Mucosa of rectum (tissue), 2 donors: ENCODE measurements at regions not wholly inside any gene's neighbourhood (a gene's known extent, or its start where the extent isn't known, plus 50 kb on each side); places are given as distances from the start of the nearest gene placed in this dataset.

ENCODE experiments used
- H3K27ac ChIP-seq, 2 donors: one replicate each; pipeline ENCODE4 v1.7.0; 2013; ENCODE audit warnings: inconsistent platforms in 2 of 2, low read depth in 2 of 2, low read length in 2 of 2
- H3K27me3 ChIP-seq, 2 donors: one replicate each; pipeline ENCODE4 v1.7.0; 2013; ENCODE audit warnings: low read length in 2 of 2; ENCODE audit not compliant: control insufficient read depth in 2 of 2, insufficient read depth in 2 of 2
- H3K36me3 ChIP-seq, 2 donors: one replicate each; pipeline ENCODE4 v1.7.0; 2013; ENCODE audit warnings: low read length in 2 of 2; ENCODE audit not compliant: control insufficient read depth in 2 of 2, insufficient read depth in 2 of 2
- H3K4me1 ChIP-seq, 2 donors: one replicate each; pipeline ENCODE4 v1.7.0; 2013; ENCODE audit warnings: low read length in 2 of 2, mild to moderate bottlenecking in 1 of 2; ENCODE audit not compliant: control insufficient read depth in 2 of 2, insufficient read depth in 2 of 2
- H3K4me3 ChIP-seq, 2 donors: one replicate each; pipeline ENCODE4 v1.7.0; 2013; ENCODE audit warnings: low read length in 2 of 2
- H3K9ac ChIP-seq, 2 donors: one replicate each; pipeline ENCODE4 v1.7.0; 2013; ENCODE audit warnings: low read length in 2 of 2, low read depth in 1 of 2, mild to moderate bottlenecking in 1 of 2
- H3K9me3 ChIP-seq, 2 donors: one replicate each; pipeline ENCODE4 v1.7.0; 2013; ENCODE audit warnings: low read length in 2 of 2; ENCODE audit not compliant: control insufficient read depth in 2 of 2
- donor health status: healthy.
- donor health status: Normal muscosa, but diverticular disease.

DNA sequence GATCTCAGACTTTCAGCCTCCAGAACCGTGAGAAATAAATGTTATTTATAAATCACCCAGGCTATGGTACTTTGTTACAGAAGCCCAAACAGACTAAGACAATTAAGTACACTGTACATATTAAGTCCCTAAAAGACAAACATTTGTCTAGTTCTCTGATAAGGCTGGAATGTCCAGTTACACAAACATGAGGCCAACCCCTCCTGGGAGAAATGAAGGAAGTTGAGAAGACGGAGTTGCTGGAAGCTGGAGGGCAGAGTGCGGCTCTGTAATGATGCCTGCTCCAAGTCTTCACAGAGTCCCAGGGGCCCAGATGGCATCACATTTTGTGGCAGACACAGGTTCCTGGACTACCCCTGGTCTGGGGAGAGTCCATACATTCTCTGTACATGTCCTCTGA is 79.2 kb upstream of the ST8SIA3 start:
- H3K4me3 ChIP-seq = no peak overlapping the region
- no peaks in the 10 kb centered on the region for H3K27me3 ChIP-seq
- H3K36me3 ChIP-seq = no peaks in the 10 kb centered on the region
- no peak overlapping the region for H3K27ac ChIP-seq
- H3K4me1 ChIP-seq = no peaks in the 10 kb centered on the region
- H3K9ac ChIP-seq = no peak overlapping the region
- no peaks in the 10 kb centered on the region for H3K9me3 ChIP-seq

DNA sequence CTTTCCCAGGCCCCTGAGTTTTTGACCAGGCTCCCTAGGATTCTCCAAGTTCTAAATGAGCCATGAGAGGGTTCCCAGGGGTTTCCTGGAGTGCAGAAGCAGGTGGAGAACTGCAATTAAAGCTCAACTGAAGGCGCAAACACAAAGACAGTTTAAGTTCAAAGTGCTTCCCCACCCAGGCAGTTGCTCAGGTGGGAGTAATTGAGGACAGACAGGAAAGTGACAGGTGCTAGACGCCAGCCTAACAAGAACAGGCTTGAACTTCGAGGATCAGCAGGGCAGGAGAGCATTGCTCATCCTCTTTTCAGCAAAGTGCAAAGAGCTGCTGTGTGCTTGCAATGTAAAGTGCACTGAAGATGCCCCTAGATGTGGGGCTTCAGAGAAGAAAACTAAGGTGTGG is 77.2 kb upstream of the ST8SIA3 start:
- Histone ChIP-seq H3K9ac (no peak overlapping the region), H3K4me1 (no peaks in the 10 kb centered on the region), H3K27me3 (no peaks in the 10 kb centered on the region), H3K36me3 (no peaks in the 10 kb centered on the region), H3K27ac (no peak overlapping the region), H3K4me3 (no peak overlapping the region), H3K9me3 (no peaks in the 10 kb centered on the region)

DNA sequence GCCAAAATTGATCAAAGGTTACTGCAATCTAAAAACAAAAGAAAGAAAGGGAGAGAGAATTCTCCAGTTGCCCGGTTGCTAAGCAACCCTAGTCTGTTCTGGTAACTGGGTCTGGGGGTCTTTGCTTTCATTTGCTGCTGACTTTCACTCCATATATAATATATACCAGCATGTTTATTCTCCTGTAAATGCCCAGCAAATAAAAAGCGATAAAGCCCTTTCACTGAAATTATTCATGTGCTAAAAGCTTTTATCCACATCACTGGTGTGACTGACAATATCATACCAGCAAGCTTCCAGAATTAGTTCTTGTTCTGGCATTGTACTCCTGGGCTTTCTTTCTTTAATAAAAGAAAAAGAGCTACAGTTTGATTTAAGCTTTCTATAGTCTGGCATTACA is 75.5 kb upstream of the ST8SIA3 start:
- Histone ChIP-seq H3K27ac (no peak overlapping the region), H3K9me3 (no peaks in the 10 kb centered on the region), H3K9ac (no peak overlapping the region)

DNA sequence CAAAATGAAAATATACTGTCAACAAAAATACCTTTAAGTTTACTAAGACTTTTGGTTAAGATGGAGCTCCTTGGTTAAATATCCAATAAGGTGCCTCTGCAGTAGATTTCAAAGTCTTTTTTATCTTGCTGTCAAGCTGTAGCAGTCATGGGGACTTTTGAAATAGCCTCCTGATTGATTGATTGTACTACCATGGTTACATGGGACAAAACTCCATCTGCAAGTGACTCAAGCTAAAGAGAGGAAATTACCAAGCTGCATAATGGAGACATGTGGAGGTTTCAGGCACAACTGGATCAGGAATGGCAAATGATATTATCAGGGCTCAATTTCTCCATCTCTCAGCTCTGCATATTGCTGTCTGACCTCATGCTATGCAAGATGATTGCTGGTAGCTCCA is 73.4 kb upstream of the ST8SIA3 start:
- H3K27me3 ChIP-seq = no peaks in the 10 kb centered on the region
- no peak overlapping the region for H3K4me3 ChIP-seq
- H3K9ac ChIP-seq = no peak overlapping the region
- H3K9me3 ChIP-seq = no peaks in the 10 kb centered on the region
- H3K4me1 ChIP-seq = no peaks in the 10 kb centered on the region
- no peak overlapping the region for H3K27ac ChIP-seq
- H3K36me3 ChIP-seq = no peaks in the 10 kb centered on the region

More for the DNA sequence above, 75.5 kb upstream of the ST8SIA3 start:
- Histone ChIP-seq H3K4me1 (no peaks in the 10 kb centered on the region), H3K4me3 (no peak overlapping the region), H3K27me3 (no peaks in the 10 kb centered on the region), H3K36me3 (no peaks in the 10 kb centered on the region)

DNA sequence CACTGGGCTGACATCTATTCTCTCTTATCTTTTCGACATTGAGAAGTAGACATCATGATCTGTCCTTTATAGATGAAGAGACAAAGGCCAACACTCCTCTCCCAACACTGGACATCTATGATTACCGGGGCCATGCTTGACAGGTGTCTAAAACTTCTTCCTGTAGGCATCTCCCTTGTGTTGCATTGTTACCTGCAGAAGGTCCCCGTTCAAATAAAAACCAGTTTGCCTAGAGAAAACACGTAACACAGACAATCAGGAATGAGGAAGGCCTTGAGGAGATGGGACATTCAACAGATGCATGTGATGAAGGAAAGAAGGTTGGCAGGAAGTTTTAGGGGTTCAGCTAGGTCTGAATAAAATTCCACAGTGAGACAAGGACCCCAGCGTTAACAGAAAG is 70.8 kb upstream of the ST8SIA3 start:
- H3K4me3 ChIP-seq = no peak overlapping the region
- no peaks in the 10 kb centered on the region for H3K4me1 ChIP-seq
- H3K9me3 ChIP-seq = no peaks in the 10 kb centered on the region
- no peak overlapping the region for H3K27ac ChIP-seq
- H3K36me3 ChIP-seq = no peaks in the 10 kb centered on the region
- H3K27me3 ChIP-seq = no peaks in the 10 kb centered on the region
- H3K9ac ChIP-seq = no peak overlapping the region

DNA sequence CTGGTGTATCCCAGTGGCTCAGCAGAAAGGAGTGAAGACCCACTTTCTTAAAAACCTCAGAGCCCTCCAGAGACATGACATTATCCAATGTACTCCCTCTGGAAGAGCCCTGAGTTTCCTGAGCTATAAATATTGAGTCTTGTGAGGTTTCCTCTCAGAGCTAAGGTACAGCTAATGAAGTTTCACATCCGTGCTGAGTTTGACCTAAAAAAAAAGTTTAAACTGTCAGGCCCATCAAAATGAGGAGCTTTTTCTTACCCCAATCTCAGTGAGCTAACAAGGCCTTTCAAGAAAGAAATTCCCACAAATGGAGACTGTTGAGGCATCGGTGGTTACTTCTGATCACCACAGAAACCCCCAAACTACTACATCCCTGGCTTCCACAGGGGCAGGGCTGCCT is 65.4 kb upstream of the ST8SIA3 start:
- Histone ChIP-seq H3K4me1 (no peaks in the 10 kb centered on the region), H3K9ac (no peak overlapping the region), H3K9me3 (peaks cover 0 to 2% of the 10 kb centered on the region in 2 donors)

DNA sequence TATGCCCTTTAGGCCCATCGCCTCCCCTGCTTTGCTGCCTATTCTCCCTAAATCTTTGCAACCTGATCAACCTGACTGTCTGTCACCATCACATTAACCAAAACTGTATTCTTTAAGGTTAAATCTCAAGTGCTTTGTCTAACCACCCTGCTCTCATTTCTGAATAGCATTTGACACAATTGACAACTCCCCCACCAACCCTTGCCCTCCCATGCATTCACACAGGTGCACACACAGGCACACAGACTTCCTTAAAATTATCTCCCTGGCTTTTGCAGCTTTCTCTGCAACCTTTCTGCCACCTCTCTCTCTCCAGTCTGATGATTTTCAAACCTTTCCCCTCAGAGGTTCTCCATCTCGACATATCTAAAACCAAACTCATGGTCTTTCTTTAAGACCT is 64.6 kb upstream of the ST8SIA3 start:
- Histone ChIP-seq H3K4me3 (no peak overlapping the region), H3K9ac (no peak overlapping the region), H3K4me1 (no peaks in the 10 kb centered on the region), H3K36me3 (no peaks in the 10 kb centered on the region), H3K9me3 (peaks cover 0 to 2% of the 10 kb centered on the region in 2 donors), H3K27ac (no peak overlapping the region), H3K27me3 (no peaks in the 10 kb centered on the region)

More for the DNA sequence above, 65.4 kb upstream of the ST8SIA3 start:
- Histone ChIP-seq H3K27me3 (no peaks in the 10 kb centered on the region), H3K4me3 (no peak overlapping the region), H3K36me3 (no peaks in the 10 kb centered on the region), H3K27ac (no peak overlapping the region)

DNA sequence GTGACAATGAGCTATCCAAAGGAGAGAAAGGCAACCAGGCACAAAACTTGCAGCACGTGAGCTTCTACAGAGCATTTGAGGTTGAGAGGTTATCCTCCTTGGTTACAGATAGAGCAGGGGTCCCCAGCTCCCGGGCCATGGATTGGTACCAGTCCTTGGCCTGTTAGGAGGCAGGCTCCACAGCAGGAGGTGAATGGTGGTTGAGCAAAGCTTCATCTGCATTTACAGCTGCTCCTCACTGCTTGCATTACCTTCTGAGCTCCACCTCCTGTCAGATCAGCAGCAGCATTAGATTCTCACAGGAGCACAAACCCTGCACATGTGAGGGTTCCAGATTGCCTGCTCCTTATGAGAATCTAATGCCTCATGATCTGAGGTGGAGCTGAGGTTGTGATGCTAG is 57.8 kb upstream of the ST8SIA3 start:
- Histone ChIP-seq H3K9ac (no peak overlapping the region), H3K4me3 (no peak overlapping the region), H3K9me3 (no peaks in the 10 kb centered on the region), H3K27ac (no peak overlapping the region), H3K4me1 (no peaks in the 10 kb centered on the region), H3K36me3 (no peaks in the 10 kb centered on the region), H3K27me3 (no peaks in the 10 kb centered on the region)

DNA sequence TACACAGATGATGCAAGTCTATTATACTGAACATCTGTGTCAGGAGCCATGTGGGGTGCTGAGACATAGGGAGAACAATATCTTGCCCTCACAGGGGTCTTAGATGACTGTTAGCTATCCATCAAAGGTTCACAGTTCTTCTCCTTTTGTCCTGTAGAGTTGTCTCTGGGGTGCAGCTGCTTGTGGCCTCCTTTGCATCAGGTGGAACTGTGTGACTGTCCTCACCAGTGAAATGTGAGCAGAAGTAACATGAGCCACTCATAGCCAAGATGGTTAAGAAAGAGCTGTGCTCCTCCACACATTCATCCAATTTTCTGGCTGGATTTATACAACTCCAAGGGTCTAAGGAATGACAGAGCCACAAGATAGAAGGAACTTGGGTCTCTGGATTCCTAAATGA is 56.0 kb upstream of the ST8SIA3 start:
- H3K27me3 ChIP-seq = no peaks in the 10 kb centered on the region

DNA sequence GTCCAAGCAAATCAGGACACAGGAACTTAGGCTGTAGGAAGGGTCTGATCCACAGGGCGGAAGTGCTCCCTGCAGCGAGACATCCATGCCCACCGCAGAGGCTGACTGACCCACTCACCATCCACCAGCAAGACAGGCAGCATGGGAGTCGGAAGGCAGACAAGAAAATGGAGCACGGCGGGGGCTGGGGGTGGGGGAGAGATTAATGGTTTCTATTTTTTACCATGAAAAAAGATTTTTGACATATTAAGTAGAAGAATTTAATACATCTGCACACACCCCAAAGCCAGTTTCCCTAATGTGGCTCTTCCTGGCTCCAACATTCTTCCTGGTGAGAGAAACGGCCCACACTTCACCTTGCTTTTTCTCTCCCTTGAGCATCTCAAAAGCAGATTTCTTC is 55.1 kb upstream of the ST8SIA3 start:
- no peaks in the 10 kb centered on the region for H3K27me3 ChIP-seq
- H3K4me1 ChIP-seq = no peaks in the 10 kb centered on the region
- no peak overlapping the region for H3K9ac ChIP-seq
- no peak overlapping the region for H3K4me3 ChIP-seq
- H3K36me3 ChIP-seq = no peaks in the 10 kb centered on the region
- no peaks in the 10 kb centered on the region for H3K9me3 ChIP-seq
- no peak overlapping the region for H3K27ac ChIP-seq

More for the DNA sequence above, 56.0 kb upstream of the ST8SIA3 start:
- Histone ChIP-seq H3K9ac (no peak overlapping the region), H3K36me3 (no peaks in the 10 kb centered on the region), H3K9me3 (no peaks in the 10 kb centered on the region), H3K4me3 (no peak overlapping the region), H3K27ac (no peak overlapping the region), H3K4me1 (no peaks in the 10 kb centered on the region)

DNA sequence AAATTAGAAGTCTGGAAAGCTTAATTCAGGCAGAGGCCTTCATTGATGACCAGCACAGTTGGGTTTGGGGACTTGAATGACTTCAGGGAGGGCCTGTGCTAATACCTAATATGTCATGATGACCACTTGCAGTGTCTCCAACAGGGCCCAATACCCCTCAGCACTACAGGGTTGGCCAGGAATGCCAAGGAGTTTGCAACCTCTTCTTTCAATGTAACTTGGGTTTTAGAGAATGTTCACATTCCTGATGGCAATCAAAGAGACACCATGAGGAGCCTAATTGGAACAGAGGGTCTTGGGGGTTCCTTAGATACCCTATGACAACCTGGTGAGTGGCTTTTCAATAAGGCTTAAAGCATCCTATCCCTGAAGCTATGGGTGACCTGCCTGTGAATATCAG is 52.4 kb upstream of the ST8SIA3 start:
- no peak overlapping the region for H3K4me3 ChIP-seq
- H3K27ac ChIP-seq = no peak overlapping the region
- peaks cover under 1 to 2% of the 10 kb centered on the region in 2 donors for H3K27me3 ChIP-seq
- H3K9ac ChIP-seq = no peak overlapping the region
- no peaks in the 10 kb centered on the region for H3K36me3 ChIP-seq
- no peaks in the 10 kb centered on the region for H3K4me1 ChIP-seq
- no peaks in the 10 kb centered on the region for H3K9me3 ChIP-seq
